ENCODE measurements at regions not wholly inside any gene's neighbourhood (a gene's known extent, or its start where the extent isn't known, plus 50 kb on each side); places are given as distances from the start of the nearest gene placed in this dataset.

- peak overlapping the region; percentile 68 for H3K27ac Mint-ChIP-seq
Measured at GRCh38 chr7:130904792-130905191, 170.8 kb upstream of the KLF14 start.

GRCh38 chr7:130906575-130906974 is 172.6 kb upstream of the KLF14 start:
- Mint-ChIP-seq H3K27ac (no peak overlapping the region), H3K27me3 (no peaks in the 10 kb centered on the region), H3K36me3 (ENCODE audit: low read depth) (peaks cover 70% of the 10 kb centered on the region), H3K9me3 (no peaks in the 10 kb centered on the region), H3K4me1 (ENCODE audit: low read depth) (peaks cover 78% of the 10 kb centered on the region), H3K4me3 (no peak overlapping the region)
- Histone ChIP-seq H3K27ac (ENCODE audit: low read depth in 1 of 2, low read length in 2 of 2) (no peak overlapping the region), H3K4me1 (ENCODE audit: insufficient read depth, low read length) (peaks cover 65% of the 10 kb centered on the region), H3K27me3 (ENCODE audit: control insufficient read depth in 1 of 2, insufficient read depth in 2 of 2, low read length in 2 of 2) (no peaks in the 10 kb centered on the region), H3K9me3 (ENCODE audit: control insufficient read depth in 1 of 2, insufficient read depth in 1 of 2, low read length in 2 of 2) (no peaks in the 10 kb centered on the region), H3K4me3 (ENCODE audit: low read length) (no peak overlapping the region), H3K36me3 (ENCODE audit: insufficient read depth, low read length) (peaks cover 58% of the 10 kb centered on the region)
- DNase-seq (no peak), ATAC-seq (ENCODE audit: poor library complexity) (no peak)
- ChIA-PET CTCF (interaction anchor here (1.4 kb wide), 1 partner anchor 9 kb away, joined by 7 read pairs; no protein-coding TSS in a partner anchor), POLR2A (no interaction called here)
- intact Hi-C loops (cut with DNase I, micrococcal nuclease): no loop called here
- TF ChIP-seq, protein P1, sequence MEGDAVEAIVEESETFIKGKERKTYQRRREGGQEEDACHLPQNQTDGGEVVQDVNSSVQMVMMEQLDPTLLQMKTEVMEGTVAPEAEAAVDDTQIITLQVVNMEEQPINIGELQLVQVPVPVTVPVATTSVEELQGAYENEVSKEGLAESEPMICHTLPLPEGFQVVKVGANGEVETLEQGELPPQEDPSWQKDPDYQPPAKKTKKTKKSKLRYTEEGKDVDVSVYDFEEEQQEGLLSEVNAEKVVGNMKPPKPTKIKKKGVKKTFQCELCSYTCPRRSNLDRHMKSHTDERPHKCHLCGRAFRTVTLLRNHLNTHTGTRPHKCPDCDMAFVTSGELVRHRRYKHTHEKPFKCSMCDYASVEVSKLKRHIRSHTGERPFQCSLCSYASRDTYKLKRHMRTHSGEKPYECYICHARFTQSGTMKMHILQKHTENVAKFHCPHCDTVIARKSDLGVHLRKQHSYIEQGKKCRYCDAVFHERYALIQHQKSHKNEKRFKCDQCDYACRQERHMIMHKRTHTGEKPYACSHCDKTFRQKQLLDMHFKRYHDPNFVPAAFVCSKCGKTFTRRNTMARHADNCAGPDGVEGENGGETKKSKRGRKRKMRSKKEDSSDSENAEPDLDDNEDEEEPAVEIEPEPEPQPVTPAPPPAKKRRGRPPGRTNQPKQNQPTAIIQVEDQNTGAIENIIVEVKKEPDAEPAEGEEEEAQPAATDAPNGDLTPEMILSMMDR (IDR thresholded peaks at IDR 0.05): no peak

More at GRCh38 chr7:130904792-130905191, 170.8 kb upstream of the KLF14 start:
- H3K27ac ChIP-seq (ENCODE audit: low read depth in 1 of 2, low read length in 2 of 2): peak overlapping the region in 1 of 2 donors; percentile 32
- TF ChIP-seq, protein P1 (IDR thresholded peaks at IDR 0.05): no peak
- H3K4me1 ChIP-seq (ENCODE audit: insufficient read depth, low read length): peaks cover 69% of the 10 kb centered on the region
- Mint-ChIP-seq H3K27me3 (no peaks in the 10 kb centered on the region), H3K4me1 (ENCODE audit: low read depth) (peaks cover 78% of the 10 kb centered on the region), H3K9me3 (no peaks in the 10 kb centered on the region), H3K36me3 (ENCODE audit: low read depth) (peaks cover 70% of the 10 kb centered on the region), H3K4me3 (no peak overlapping the region)
- no peaks in the 10 kb centered on the region for H3K27me3 ChIP-seq (ENCODE audit: control insufficient read depth in 1 of 2, insufficient read depth in 2 of 2, low read length in 2 of 2)
- H3K9me3 ChIP-seq (ENCODE audit: control insufficient read depth in 1 of 2, insufficient read depth in 1 of 2, low read length in 2 of 2): no peaks in the 10 kb centered on the region
- intact Hi-C loops (cut with DNase I, micrococcal nuclease): no loop called here
- peaks cover 58% of the 10 kb centered on the region for H3K36me3 ChIP-seq (ENCODE audit: insufficient read depth, low read length)
- DNase-seq (no peak), ATAC-seq (ENCODE audit: poor library complexity) (no peak)
- H3K4me3 ChIP-seq (ENCODE audit: low read length): no peak overlapping the region
- POLR2A ChIA-PET: interaction anchor here (0.6 to 2.4 kb wide), 7 partner anchors 8 to 201 kb away, joined by 3 to 12 read pairs (median 4); no protein-coding TSS in a partner anchor
- CTCF ChIA-PET: interaction anchor here (0.7 to 1.5 kb wide), 4 partner anchors 8 to 77 kb away, joined by 3 to 9 read pairs (median 4); no protein-coding TSS in a partner anchor

DNA sequence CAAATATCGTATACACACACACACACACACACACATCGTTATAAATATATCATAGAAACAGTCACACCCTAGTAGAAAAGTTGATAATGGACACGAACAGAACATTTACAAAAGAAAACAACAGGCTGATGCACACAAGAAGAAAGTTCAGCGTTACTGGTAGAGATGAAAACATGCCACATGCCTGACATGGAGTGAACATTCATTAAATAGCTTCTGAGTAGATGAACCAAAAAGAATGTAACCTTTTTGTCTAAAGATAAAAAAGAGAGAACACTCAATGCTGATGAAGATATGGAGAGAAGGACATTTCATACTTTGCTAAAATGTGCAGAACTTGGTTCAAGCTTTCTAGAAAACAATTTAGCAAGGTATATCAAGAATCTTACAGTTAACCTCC is 173.4 kb upstream of the KLF14 start:
- H3K27me3 Mint-ChIP-seq: no peaks in the 10 kb centered on the region
- no peak overlapping the region for H3K4me3 ChIP-seq (ENCODE audit: low read length)
- H3K36me3 Mint-ChIP-seq (ENCODE audit: low read depth): peaks cover 65% of the 10 kb centered on the region
- ChIA-PET CTCF (interaction anchor here (1.4 kb wide), 1 partner anchor 10 kb away, joined by 7 read pairs; no protein-coding TSS in a partner anchor), POLR2A (no interaction called here)
- H3K9me3 ChIP-seq (ENCODE audit: control insufficient read depth in 1 of 2, insufficient read depth in 1 of 2, low read length in 2 of 2): no peaks in the 10 kb centered on the region
- peaks cover 63% of the 10 kb centered on the region for H3K4me1 ChIP-seq (ENCODE audit: insufficient read depth, low read length)
- ATAC-seq (ENCODE audit: poor library complexity) (no peak), DNase-seq (no peak)
- TF ChIP-seq, protein P1 (IDR thresholded peaks at IDR 0.05): no peak
- no peaks in the 10 kb centered on the region for H3K9me3 Mint-ChIP-seq
- peaks cover 50% of the 10 kb centered on the region for H3K36me3 ChIP-seq (ENCODE audit: insufficient read depth, low read length)
- peaks cover 79% of the 10 kb centered on the region for H3K4me1 Mint-ChIP-seq (ENCODE audit: low read depth)
- H3K27ac Mint-ChIP-seq: no peak overlapping the region
- H3K27ac ChIP-seq (ENCODE audit: low read depth in 1 of 2, low read length in 2 of 2): no peak overlapping the region
- H3K27me3 ChIP-seq (ENCODE audit: control insufficient read depth in 1 of 2, insufficient read depth in 2 of 2, low read length in 2 of 2): no peaks in the 10 kb centered on the region
- no peak overlapping the region for H3K4me3 Mint-ChIP-seq
- intact Hi-C loops (cut with DNase I, micrococcal nuclease): no loop called here
